Esophagus muscularis mucosa (tissue), 4 donors: ENCODE measurements at regions not wholly inside any gene's neighbourhood (a gene's known extent, or its start where the extent isn't known, plus 50 kb on each side); places are given as distances from the start of the nearest gene placed in this dataset.

ENCODE experiments used
- EP300 ChIP-seq: sonication (generic); formaldehyde crosslinking; IDR thresholded peaks from one replicate; pipeline ENCODE4 v1.6.1; 2017; ENCODE audit warnings: antibody characterized with exemption
- POLR2A ChIP-seq: fragments of 450-650 bp; IDR thresholded peaks from one replicate; pipeline ENCODE4 v1.6.1; 2017; ENCODE audit warnings: antibody characterized with exemption, moderate library complexity, mild to moderate bottlenecking, low read depth
- POLR2AphosphoS5 ChIP-seq, 2 donors: sonication (generic); formaldehyde crosslinking; IDR thresholded peaks; one replicate each; pipeline ENCODE4 v1.6.1; 2017; ENCODE audit warnings: antibody characterized with exemption in 2 of 2
- TF ChIP-seq, protein P1 (sequence below), 3 experiments: fragments of 200-600 bp in 2 of 3; fragments of 450-650 bp in 1 of 3; sonication (generic) in 2 of 3; IDR thresholded peaks; one replicate each; pipeline ENCODE4 v1.5.1; 2017 to 2019; ENCODE audit warnings: antibody characterized with exemption in 3 of 3, mild to moderate bottlenecking in 2 of 3, moderate library complexity in 1 of 3

DNA sequence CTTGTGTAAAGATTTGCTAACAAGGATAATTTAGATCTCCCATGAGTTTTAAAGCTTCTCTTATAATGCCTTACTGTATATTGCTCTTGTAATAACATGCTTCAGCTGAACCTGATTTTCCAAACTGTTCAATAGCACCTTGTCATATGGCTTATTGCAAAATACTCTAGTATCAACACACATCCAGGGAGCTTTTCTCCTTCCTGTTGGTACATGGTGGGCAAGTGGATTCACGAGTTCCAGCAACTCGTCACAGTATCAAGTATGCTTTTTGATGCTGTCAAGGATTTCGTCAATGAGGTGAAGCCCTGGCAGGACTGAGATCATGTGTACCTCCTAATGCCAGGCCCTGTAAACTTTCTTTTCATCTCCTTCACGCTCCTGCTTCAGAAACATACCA, 59.5 kb upstream of the ITPRID2 start:
- TF ChIP-seq, protein P1, sequence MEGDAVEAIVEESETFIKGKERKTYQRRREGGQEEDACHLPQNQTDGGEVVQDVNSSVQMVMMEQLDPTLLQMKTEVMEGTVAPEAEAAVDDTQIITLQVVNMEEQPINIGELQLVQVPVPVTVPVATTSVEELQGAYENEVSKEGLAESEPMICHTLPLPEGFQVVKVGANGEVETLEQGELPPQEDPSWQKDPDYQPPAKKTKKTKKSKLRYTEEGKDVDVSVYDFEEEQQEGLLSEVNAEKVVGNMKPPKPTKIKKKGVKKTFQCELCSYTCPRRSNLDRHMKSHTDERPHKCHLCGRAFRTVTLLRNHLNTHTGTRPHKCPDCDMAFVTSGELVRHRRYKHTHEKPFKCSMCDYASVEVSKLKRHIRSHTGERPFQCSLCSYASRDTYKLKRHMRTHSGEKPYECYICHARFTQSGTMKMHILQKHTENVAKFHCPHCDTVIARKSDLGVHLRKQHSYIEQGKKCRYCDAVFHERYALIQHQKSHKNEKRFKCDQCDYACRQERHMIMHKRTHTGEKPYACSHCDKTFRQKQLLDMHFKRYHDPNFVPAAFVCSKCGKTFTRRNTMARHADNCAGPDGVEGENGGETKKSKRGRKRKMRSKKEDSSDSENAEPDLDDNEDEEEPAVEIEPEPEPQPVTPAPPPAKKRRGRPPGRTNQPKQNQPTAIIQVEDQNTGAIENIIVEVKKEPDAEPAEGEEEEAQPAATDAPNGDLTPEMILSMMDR (IDR thresholded peaks at IDR 0.05), result no peak
- TF ChIP-seq POLR2A, result no peak
- TF ChIP-seq EP300, result no peak
- TF ChIP-seq POLR2AphosphoS5 (IDR thresholded peaks at IDR 0.05), result no peak
